CD14-positive monocyte (primary cell): ENCODE measurements at regions not wholly inside any gene's neighbourhood (a gene's known extent, or its start where the extent isn't known, plus 50 kb on each side); places are given as distances from the start of the nearest gene placed in this dataset.

Experiments used
- DNase-seq, 3 donors: peaks; one replicate each; pipeline ENCODE4 v3.0.0-alpha.2; 2011 to 2022
- H2AFZ ChIP-seq: 2 replicates; pipeline ENCODE4 v1.6.0; 2012; ENCODE audit warnings: mild to moderate bottlenecking, low read depth, low read length, inconsistent platforms; ENCODE audit not compliant: insufficient read depth, poor library complexity, severe bottlenecking
- H3K27ac ChIP-seq, 2 donors: 1 replicate in 1 of 2; 2 replicates in 1 of 2; pipeline ENCODE4 v1.5.1; 2012 to 2013; ENCODE audit warnings: low read length in 2 of 2, control low read depth in 1 of 2, inconsistent platforms in 1 of 2, low read depth in 1 of 2, mild to moderate bottlenecking in 1 of 2
- H3K27me3 ChIP-seq, 2 donors: one replicate each; pipeline versions ENCODE4 v1.6.0 to v1.6.1; 2011 to 2013; ENCODE audit warnings: low read length in 2 of 2; ENCODE audit not compliant: control insufficient read depth in 2 of 2, insufficient read depth in 2 of 2
- H3K36me3 ChIP-seq, 2 donors: replicated peaks in 1 of 2; 1 replicate in 1 of 2; 2 replicates in 1 of 2; pipeline versions ENCODE4 v1.5.1 to v1.6.1; 2012 to 2013; ENCODE audit warnings: low read length in 2 of 2, control low read depth in 1 of 2, inconsistent platforms in 1 of 2, mild to moderate bottlenecking in 1 of 2; ENCODE audit not compliant: insufficient read depth in 2 of 2, control insufficient read depth in 1 of 2
- H3K4me1 ChIP-seq, 2 donors: 1 replicate in 1 of 2; 2 replicates in 1 of 2; pipeline versions ENCODE4 v1.5.1 to v1.6.1; 2012 to 2013; ENCODE audit warnings: low read length in 2 of 2, control low read depth in 1 of 2, inconsistent platforms in 1 of 2, mild to moderate bottlenecking in 1 of 2, moderate library complexity in 1 of 2; ENCODE audit not compliant: insufficient read depth in 2 of 2, control insufficient read depth in 1 of 2
- H3K4me2 ChIP-seq: replicated peaks from 2 replicates; pipeline ENCODE3; 2012; ENCODE audit warnings: low read length, moderate library complexity, mild to moderate bottlenecking; ENCODE audit not compliant: poor library complexity, severe bottlenecking; ENCODE audit errors: extremely low read depth
- H3K4me3 ChIP-seq, 3 experiments: fragments of 200-600 bp in 1 of 3; sonication (generic) in 1 of 3; replicated peaks in 1 of 3; 1 replicate in 2 of 3; 2 replicates in 1 of 3; pipeline ENCODE4 v1.5.1; 2011 to 2013; ENCODE audit warnings: low read length in 3 of 3, mild to moderate bottlenecking in 3 of 3, control low read depth in 2 of 3, low read depth in 2 of 3, inconsistent platforms in 1 of 3, moderate library complexity in 1 of 3
- H3K79me2 ChIP-seq: 2 replicates; pipeline ENCODE4 v1.6.0; 2012; ENCODE audit warnings: mild to moderate bottlenecking, control low read depth, inconsistent platforms, low read length, moderate library complexity; ENCODE audit not compliant: insufficient read depth
- H3K9ac ChIP-seq: 2 replicates; pipeline ENCODE4 v1.6.0; 2017; ENCODE audit warnings: low read length, mild to moderate bottlenecking; ENCODE audit not compliant: insufficient read depth, poor library complexity, severe bottlenecking
- H3K9me3 ChIP-seq, 2 donors: replicated peaks in 1 of 2; 1 replicate in 1 of 2; 2 replicates in 1 of 2; pipeline versions ENCODE4 v1.5.1 to v1.6.1; 2012 to 2013; ENCODE audit warnings: low read length in 2 of 2, control low read depth in 1 of 2; ENCODE audit not compliant: control insufficient read depth in 1 of 2, insufficient read depth in 1 of 2
- H4K20me1 ChIP-seq: 2 replicates; pipeline ENCODE4 v1.6.0; 2012; ENCODE audit warnings: mild to moderate bottlenecking, low read length, control low read depth, moderate library complexity; ENCODE audit not compliant: insufficient read depth
- H3K27ac Mint-ChIP-seq, 7 donors: one replicate each; pipeline ENCODE4 v1.8.0; 2020; ENCODE audit warnings: mild to moderate bottlenecking in 7 of 7, mixed read lengths in 7 of 7, moderate library complexity in 6 of 7, inconsistent platforms in 2 of 7
- H3K27me3 Mint-ChIP-seq, 3 donors: one replicate each; pipeline ENCODE4 v1.8.0; 2021 to 2022; ENCODE audit warnings: low read depth in 3 of 3, mild to moderate bottlenecking in 3 of 3, mixed read lengths in 3 of 3, moderate library complexity in 3 of 3, inconsistent platforms in 1 of 3
- H3K36me3 Mint-ChIP-seq, 2 donors: one replicate each; pipeline ENCODE4 v1.8.0; 2020; ENCODE audit warnings: mixed read lengths in 2 of 2, inconsistent platforms in 1 of 2, mild to moderate bottlenecking in 1 of 2
- H3K4me1 Mint-ChIP-seq: one replicate; pipeline ENCODE4 v1.8.0; 2020; ENCODE audit warnings: mild to moderate bottlenecking, mixed read lengths
- H3K4me3 Mint-ChIP-seq, 2 donors: one replicate each; pipeline ENCODE4 v1.8.0; 2020; ENCODE audit warnings: mild to moderate bottlenecking in 2 of 2, mixed read lengths in 2 of 2, moderate library complexity in 1 of 2
- H3K9me3 Mint-ChIP-seq, 7 donors: one replicate each; pipeline ENCODE4 v1.8.0; 2020 to 2022; ENCODE audit warnings: mixed read lengths in 7 of 7, mild to moderate bottlenecking in 6 of 7, moderate library complexity in 6 of 7, inconsistent platforms in 2 of 7
- CTCF ChIP-seq: fragments of 200-600 bp; IDR thresholded peaks from one replicate; pipeline ENCODE4 v1.8.0; 2022; ENCODE audit warnings: antibody characterized with exemption, mild to moderate bottlenecking
- WGBS: methylation state at CpG from one replicate; pipeline ENCODE4 v1.1.5; 2013; ENCODE audit warnings: missing lambda C conversion rate; ENCODE audit not compliant: insufficient coverage; 5-methylcytosine and 5-hydroxymethylcytosine counted together
- intact Hi-C, 2 donors: fragments of 100-400 bp; cut with micrococcal nuclease; formaldehyde crosslinking; loops; one replicate each; pipeline versions ENCODE4 v1.15.0 to v1.15.1; 2023

- intact Hi-C loops, result no loop called here
- H3K27me3 Mint-ChIP-seq, result peaks cover 0 to 3% (median 2%) of the 10 kb centered on the region in 3 donors
- Histone ChIP-seq H3K27me3 (no peaks in the 10 kb centered on the region), H2AFZ (no peak overlapping the region), H3K4me3 (no peak overlapping the region), H4K20me1 (no peaks in the 10 kb centered on the region), H3K79me2 (no peaks in the 10 kb centered on the region), H3K36me3 (no peaks in the 10 kb centered on the region), H3K9ac (no peak overlapping the region), H3K9me3 (no peaks in the 10 kb centered on the region), H3K27ac (no peak overlapping the region), H3K4me2 (no peak overlapping the region), H3K4me1 (no peaks in the 10 kb centered on the region)
- DNase-seq, result no peak
- no peak for TF ChIP-seq CTCF
- peaks cover 0 to 4% (median 0%) of the 10 kb centered on the region in 7 donors for H3K9me3 Mint-ChIP-seq
- H3K36me3 Mint-ChIP-seq, result no peaks in the 10 kb centered on the region
- no peaks in the 10 kb centered on the region for H3K4me1 Mint-ChIP-seq
- H3K4me3 Mint-ChIP-seq, result no peak overlapping the region
- H3K27ac Mint-ChIP-seq, result peak overlapping the region in 1 of 7 donors; percentile 53
- 79% methylated on average over 2 of the region's 8 CpGs for WGBS
Observed at GRCh38 chr12:67540920-67541624, 107.5 kb upstream of the DYRK2 start.

- no peaks in the 10 kb centered on the region for H3K27me3 ChIP-seq
- no peak for DNase-seq
- H3K36me3 ChIP-seq, result no peaks in the 10 kb centered on the region
- H3K4me3 ChIP-seq, result no peak overlapping the region
- H3K9ac ChIP-seq, result no peak overlapping the region
- no peak overlapping the region for H3K4me2 ChIP-seq
- Mint-ChIP-seq H3K27ac (no peak overlapping the region), H3K4me3 (no peak overlapping the region), H3K4me1 (no peaks in the 10 kb centered on the region), H3K36me3 (no peaks in the 10 kb centered on the region), H3K9me3 (peaks cover 0 to 4% (median 0%) of the 10 kb centered on the region in 7 donors), H3K27me3 (peaks cover 0 to 3% (median 2%) of the 10 kb centered on the region in 3 donors)
- no peak overlapping the region for H3K27ac ChIP-seq
- WGBS, result 100% methylated on average over 2 of the region's 3 CpGs
- no peak for TF ChIP-seq CTCF
- intact Hi-C loops, result no loop called here
- no peak overlapping the region for H2AFZ ChIP-seq
- no peaks in the 10 kb centered on the region for H3K9me3 ChIP-seq
- H3K4me1 ChIP-seq, result no peaks in the 10 kb centered on the region
- H4K20me1 ChIP-seq, result no peaks in the 10 kb centered on the region
- H3K79me2 ChIP-seq, result no peaks in the 10 kb centered on the region
Observed at GRCh38 chr12:67541625-67541991, 106.9 kb upstream of the DYRK2 start.
